BLaER1 treated with 17β-estradiol and CSF1 and Interleukin-3, amounts not matched to agents 10 nM and 100 nM (cell line): ENCODE measurements at regions not wholly inside any gene's neighbourhood (a gene's known extent, or its start where the extent isn't known, plus 50 kb on each side); places are given as distances from the start of the nearest gene placed in this dataset.
"Not testable (repeated sequence)": the region's sequence is repeated elsewhere in the genome, so short reads cannot be mapped to it uniquely, and the experiment has no call there.

ENCODE experiments used
- H3K27ac ChIP-seq, 11 experiments: shearing (Covaris generic); formaldehyde crosslinking; 2 replicates each; pipeline ENCODE4 v1.8.1; 2022
- H3K27me3 ChIP-seq, 11 experiments: shearing (Covaris generic); formaldehyde crosslinking; 2 replicates each; pipeline ENCODE4 v1.8.1; 2022
- H3K36me3 ChIP-seq, 11 experiments: shearing (Covaris generic); formaldehyde crosslinking; 2 replicates each; pipeline ENCODE4 v1.8.1; 2022
- H3K4me1 ChIP-seq, 10 experiments: shearing (Covaris generic); formaldehyde crosslinking; 2 replicates each; pipeline ENCODE4 v1.8.1; 2022
- H3K4me2 ChIP-seq, 11 experiments: shearing (Covaris generic); formaldehyde crosslinking; 2 replicates each; pipeline ENCODE4 v1.8.1; 2022
- H3K4me3 ChIP-seq, 10 experiments: shearing (Covaris generic); formaldehyde crosslinking; 2 replicates each; pipeline ENCODE4 v1.8.1; 2022
- H3K9ac ChIP-seq, 11 experiments: shearing (Covaris generic); formaldehyde crosslinking; 2 replicates each; pipeline ENCODE4 v1.8.1; 2022
- H3K9me3 ChIP-seq, 11 experiments: shearing (Covaris generic); formaldehyde crosslinking; replicated peaks in 1 of 11; 2 replicates each; pipeline ENCODE4 v1.8.1; 2022
- H4K20me1 ChIP-seq, 11 experiments: shearing (Covaris generic); formaldehyde crosslinking; 2 replicates each; pipeline ENCODE4 v1.8.1; 2022
- Cebpa-rat ChIP-seq, 11 experiments: shearing (Covaris generic); IDR thresholded peaks; 2 replicates each; pipeline ENCODE4 v1.8.1; 2022

DNA sequence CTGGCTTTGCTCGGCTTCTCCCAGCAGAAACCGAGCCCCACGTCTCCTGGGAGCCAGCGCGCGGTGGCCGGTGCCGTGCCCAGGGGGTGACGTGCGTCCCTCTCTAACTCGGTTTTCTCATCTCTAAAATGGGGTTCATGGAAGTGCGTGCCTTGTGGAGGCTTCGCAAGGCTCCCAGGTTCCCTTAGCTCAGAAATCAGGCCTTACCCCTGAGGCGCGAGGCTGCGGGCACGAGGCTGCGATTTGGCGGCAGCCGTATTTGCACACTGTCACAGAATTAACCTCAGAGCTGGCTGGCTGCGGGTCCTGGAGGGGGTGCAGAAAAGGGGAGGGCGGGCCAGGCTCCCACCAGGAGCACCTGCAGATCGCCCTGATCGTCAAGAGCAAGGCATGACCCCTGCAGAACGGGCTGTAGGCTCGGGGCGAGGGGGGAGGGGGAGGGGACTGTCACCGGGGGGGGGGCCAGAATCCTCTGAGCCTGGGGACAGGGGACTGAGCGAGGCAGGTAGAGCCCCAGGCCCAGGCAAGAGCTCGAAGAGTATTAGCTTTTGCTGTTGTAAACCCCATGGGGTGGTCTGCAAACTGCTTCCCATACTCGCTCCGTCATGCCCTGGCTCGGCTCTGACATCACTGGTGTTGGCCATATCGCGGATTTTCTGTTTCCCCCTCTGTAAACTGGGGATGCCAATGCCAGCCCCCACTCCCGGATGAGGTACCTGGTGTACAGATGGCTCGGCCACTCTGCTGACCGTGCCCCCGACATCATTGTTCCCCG lies 62.2 kb downstream of the CCNE1 start:
- Histone ChIP-seq H3K9me3 (0 out of 22 replicates have a peak, but pooled peaks cover 0 to 2% (median 0%) of the 10 kb centered on the region in 11 experiments), H3K9ac (peak overlapping the region; percentile 58 to 81 (median 75); a peak in 20 of 22 replicates), H3K27me3 (peaks cover 21 to 26% (median 23%) of the 10 kb centered on the region in 11 experiments; a peak in 21 of 22 replicates), H3K4me2 (peak overlapping the region; percentile 93 to 99 (median 96)), H3K4me1 (peaks cover 4 to 31% (median 22%) of the 10 kb centered on the region in 10 experiments; a peak in 18 of 20 replicates), H3K4me3 (peak overlapping the region; percentile 59 to 75 (median 64)), H3K27ac (0 out of 22 replicates have a peak overlapping the region, but pooled peaks of 1 of the 11 experiments have one; percentile 60), H4K20me1 (no peaks in the 10 kb centered on the region), H3K36me3 (no peaks in the 10 kb centered on the region)
- TF ChIP-seq Cebpa-rat (IDR thresholded peaks at IDR 0.05) = no peak

DNA sequence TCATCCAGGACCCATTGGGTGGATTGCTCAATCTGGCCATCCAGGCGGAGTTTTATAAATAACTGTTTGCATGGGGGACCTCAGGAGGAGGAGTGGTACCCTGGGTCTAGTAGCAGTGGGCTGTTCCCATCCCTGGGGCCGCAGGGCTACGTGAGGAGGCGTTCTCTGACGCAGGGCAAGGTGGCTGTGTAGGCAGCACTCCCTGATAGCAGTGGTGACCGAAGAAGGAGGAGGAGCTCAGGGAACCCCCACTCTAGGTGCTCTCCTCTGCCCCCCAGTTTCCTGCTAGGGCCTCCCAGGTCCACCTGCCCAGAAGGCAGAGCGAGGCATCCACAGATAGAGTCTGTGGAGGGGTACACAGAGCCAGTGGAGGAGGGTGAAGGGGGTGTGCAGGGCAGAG lies 64.1 kb downstream of the CCNE1 start:
- H3K9me3 ChIP-seq = no peaks in the 10 kb centered on the region
- peak overlapping the region in 5 of 11 experiments; percentile 3 to 54 (median 42); a peak in 7 of 22 replicates for H3K27ac ChIP-seq
- no peak for TF ChIP-seq Cebpa-rat (IDR thresholded peaks at IDR 0.05)
- peak overlapping the region in 2 of 10 experiments; percentile 31 to 35; a peak in 2 of 20 replicates for H3K4me3 ChIP-seq
- H3K36me3 ChIP-seq = no peaks in the 10 kb centered on the region
- no peaks in the 10 kb centered on the region for H4K20me1 ChIP-seq
- peaks cover 21 to 25% (median 23%) of the 10 kb centered on the region in 11 experiments; a peak in 21 of 22 replicates for H3K27me3 ChIP-seq
- H3K4me2 ChIP-seq = peak overlapping the region; percentile 34 to 82 (median 75)
- H3K4me1 ChIP-seq = peaks cover 11 to 47% (median 37%) of the 10 kb centered on the region in 10 experiments; a peak in 19 of 20 replicates
- H3K9ac ChIP-seq = peak overlapping the region in 5 of 11 experiments; percentile 10 to 48 (median 34); a peak in 3 of 22 replicates

DNA sequence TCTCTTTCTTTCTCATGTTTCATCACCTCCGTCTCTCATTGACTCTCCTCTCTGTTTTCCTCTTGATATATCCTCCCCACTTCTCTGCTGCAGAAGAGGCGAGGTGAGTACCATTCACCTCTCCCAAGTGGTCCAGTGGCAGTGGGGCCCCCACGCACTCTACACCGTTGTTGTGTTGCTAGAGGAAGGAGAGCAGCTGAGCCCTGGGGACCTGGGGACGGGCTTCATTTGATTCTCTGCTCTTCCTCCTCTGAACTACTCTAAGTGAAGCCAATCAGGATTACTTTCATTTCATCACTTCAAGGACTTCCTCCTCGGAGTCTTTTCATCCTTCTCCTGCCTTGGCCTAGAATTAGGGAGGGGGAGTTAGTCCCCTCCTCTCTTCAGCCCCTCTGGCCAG lies 64.6 kb downstream of the CCNE1 start:
- Histone ChIP-seq H3K4me2 (peak overlapping the region; percentile 34 to 82 (median 75)), H3K9me3 (no peaks in the 10 kb centered on the region), H3K4me3 (peak overlapping the region in 2 of 10 experiments; percentile 31 to 35; a peak in 2 of 20 replicates), H3K4me1 (peaks cover 12 to 52% (median 41%) of the 10 kb centered on the region in 10 experiments; a peak in 19 of 20 replicates), H3K27me3 (peaks cover 18 to 20% (median 19%) of the 10 kb centered on the region in 11 experiments; a peak in 21 of 22 replicates), H3K9ac (peak overlapping the region in 5 of 11 experiments; percentile 10 to 48 (median 34); a peak in 3 of 22 replicates), H3K27ac (peak overlapping the region in 5 of 11 experiments; percentile 3 to 54 (median 42); a peak in 8 of 22 replicates), H3K36me3 (no peaks in the 10 kb centered on the region), H4K20me1 (no peaks in the 10 kb centered on the region)
- no peak for TF ChIP-seq Cebpa-rat (IDR thresholded peaks at IDR 0.05)

DNA sequence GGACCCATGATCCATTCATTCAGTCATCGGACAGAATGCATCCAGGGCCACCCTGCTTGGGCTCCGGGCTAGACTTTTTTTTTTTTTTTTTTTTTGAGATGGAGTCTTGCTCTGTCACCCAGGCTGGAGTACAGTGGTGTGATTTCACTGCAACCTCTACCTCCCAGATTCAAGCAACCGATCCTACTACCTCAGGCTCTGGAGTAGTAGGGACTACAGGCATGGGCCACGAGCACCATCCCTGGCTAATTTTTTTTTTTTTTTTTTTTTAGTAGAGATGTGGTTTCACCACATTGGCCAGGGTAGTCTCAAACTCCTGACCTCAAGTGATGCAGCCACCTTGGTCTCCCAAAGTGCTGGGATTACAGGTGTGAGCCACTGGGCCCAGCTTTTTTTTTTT lies 65.1 kb downstream of the CCNE1 start:
- Histone ChIP-seq H3K9ac (0 out of 22 replicates have a peak overlapping the region, but pooled peaks of 2 of the 11 experiments have one; percentile 11 to 34), H3K27me3 (peaks cover 13 to 15% (median 14%) of the 10 kb centered on the region in 11 experiments; a peak in 21 of 22 replicates)

DNA sequence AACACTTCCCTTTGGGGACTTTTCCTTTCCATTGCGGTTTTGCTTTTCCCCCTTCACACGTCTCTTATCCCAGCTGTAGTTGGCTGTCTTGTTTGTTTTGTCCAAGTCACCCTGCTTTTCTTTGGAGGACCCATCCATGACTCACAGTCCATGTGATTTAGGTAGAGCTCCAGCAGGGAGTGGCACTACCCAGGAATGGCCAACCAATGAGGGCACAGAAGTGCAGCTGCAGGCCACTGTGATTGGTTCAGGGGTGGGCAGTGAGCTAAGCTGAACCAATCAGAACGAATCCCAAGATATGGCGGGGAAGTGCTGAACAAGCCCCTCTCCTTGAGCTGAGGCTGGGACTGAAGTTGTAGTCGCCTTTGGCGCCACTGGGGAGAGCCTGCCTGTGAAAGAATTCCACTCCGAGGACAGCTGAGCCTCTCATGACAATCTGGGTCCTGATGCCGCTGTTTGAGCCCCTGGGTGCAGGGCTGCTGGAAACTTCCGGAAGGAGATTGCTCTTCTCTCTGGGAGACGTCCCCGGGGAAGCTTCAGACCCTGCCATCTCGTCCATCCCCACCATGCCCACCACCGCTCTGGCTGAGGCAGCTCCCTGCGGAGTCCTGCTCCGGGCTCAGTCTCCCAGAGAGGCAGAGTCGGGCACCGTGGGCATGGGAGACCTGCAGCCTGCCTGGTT lies 62.9 kb upstream of the URI1 start:
- Histone ChIP-seq H3K4me1 (peaks cover 7 to 53% (median 40%) of the 10 kb centered on the region in 10 experiments; a peak in 19 of 20 replicates), H3K27me3 (no peaks in the 10 kb centered on the region), H3K4me2 (peak overlapping the region in 3 of 11 experiments; percentile 11 to 74 (median 69); a peak in 1 of 22 replicates), H3K36me3 (no peaks in the 10 kb centered on the region), H3K27ac (no peak overlapping the region), H3K4me3 (no peak overlapping the region), H3K9me3 (no peaks in the 10 kb centered on the region), H4K20me1 (no peaks in the 10 kb centered on the region), H3K9ac (no peak overlapping the region)
- TF ChIP-seq Cebpa-rat (IDR thresholded peaks at IDR 0.05) = no peak

More for the DNA sequence above, 65.1 kb downstream of the CCNE1 start:
- Histone ChIP-seq H3K4me1 (peaks cover 12 to 57% (median 46%) of the 10 kb centered on the region in 10 experiments; a peak in 19 of 20 replicates), H3K27ac (peak overlapping the region in 4 of 11 experiments; percentile 3 to 54 (median 44); a peak in 5 of 22 replicates), H3K4me2 (peak overlapping the region in 10 of 11 experiments; percentile 49 to 82 (median 75); a peak in 19 of 22 replicates)
- not testable (repeated sequence) for H3K36me3 ChIP-seq, H3K4me3 ChIP-seq, H3K9me3 ChIP-seq, H4K20me1 ChIP-seq

DNA sequence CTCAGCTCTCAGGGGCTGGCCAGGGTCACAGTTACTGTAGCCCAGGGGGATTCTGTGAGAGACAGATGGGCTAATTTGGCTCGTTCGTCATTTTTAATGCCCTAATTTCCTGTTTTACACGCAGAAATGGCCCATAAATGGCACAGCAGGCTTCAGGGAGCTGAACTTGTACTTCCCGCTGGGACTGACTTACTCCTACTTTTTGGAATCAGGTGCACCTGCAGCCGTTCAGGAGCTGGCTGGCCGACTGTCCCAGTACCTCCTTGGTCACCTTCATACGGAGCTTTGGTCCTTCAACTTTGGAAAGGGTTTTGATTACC lies 62.4 kb upstream of the URI1 start:
- TF ChIP-seq Cebpa-rat (IDR thresholded peaks at IDR 0.05) = no peak

DNA sequence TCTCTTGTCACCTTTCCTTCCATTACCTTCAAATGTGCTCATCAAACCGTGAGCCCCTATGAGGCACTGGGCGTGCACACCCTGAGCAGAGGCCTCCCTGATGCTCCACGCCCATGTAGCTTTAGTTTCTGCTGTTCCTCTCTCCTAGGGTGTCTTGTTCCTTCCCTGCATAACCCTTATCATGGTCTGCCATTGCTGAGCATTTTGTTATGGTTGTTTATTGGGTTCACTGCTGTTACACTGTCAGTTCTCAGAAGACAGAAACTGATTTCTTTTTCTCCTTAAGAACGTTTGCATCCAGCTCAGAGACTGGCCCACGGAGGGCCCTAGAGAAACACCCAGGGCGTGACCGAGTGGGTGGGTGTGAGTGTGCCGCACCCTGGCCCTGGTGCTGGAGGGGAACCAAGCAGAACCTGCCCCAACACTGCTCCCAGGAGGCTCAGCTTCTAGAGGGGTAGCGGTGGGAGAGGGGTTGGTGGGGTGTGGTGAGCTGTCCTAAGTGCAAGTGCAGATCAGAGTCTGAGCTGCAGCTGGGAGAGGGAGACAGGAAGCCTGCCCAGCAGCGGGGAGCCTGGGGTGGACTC lies 61.4 kb upstream of the URI1 start:
- Histone ChIP-seq H3K27ac (no peak overlapping the region), H3K9me3 (no peaks in the 10 kb centered on the region), H3K4me1 (peaks cover 7 to 52% (median 40%) of the 10 kb centered on the region in 10 experiments; a peak in 19 of 20 replicates)

More for the DNA sequence above, 62.4 kb upstream of the URI1 start:
- Histone ChIP-seq H3K27me3 (no peaks in the 10 kb centered on the region), H3K4me1 (peaks cover 7 to 50% (median 40%) of the 10 kb centered on the region in 10 experiments; a peak in 19 of 20 replicates), H3K36me3 (no peaks in the 10 kb centered on the region), H3K4me2 (peak overlapping the region in 3 of 11 experiments; percentile 11 to 74 (median 69); a peak in 1 of 22 replicates), H3K4me3 (no peak overlapping the region), H3K27ac (no peak overlapping the region), H4K20me1 (no peaks in the 10 kb centered on the region), H3K9me3 (no peaks in the 10 kb centered on the region), H3K9ac (no peak overlapping the region)

DNA sequence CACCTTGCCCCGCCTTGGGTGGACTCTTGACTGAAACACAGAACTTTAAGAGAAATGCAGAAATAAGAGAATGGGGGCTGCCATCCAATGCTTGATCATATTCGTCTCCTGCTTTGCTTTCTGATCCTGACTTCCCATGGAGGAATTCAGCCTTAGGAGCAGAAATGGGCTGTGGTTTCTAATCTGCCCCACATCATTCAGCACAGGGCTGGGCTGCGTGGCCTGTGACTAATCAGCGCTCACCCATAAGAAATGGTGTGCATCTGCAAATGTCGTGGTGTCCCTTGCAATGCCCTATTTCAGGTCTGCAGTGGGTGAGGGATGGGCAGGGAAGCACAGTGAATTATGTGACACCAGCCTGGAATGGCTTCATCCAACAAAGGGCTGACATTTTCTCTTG lies 60.7 kb upstream of the URI1 start:
- Histone ChIP-seq H3K4me2 (peak overlapping the region in 10 of 11 experiments; percentile 16 to 74 (median 52); a peak in 17 of 22 replicates), H3K4me3 (no peak overlapping the region), H3K36me3 (no peaks in the 10 kb centered on the region), H3K9me3 (no peaks in the 10 kb centered on the region), H3K27ac (no peak overlapping the region), H3K27me3 (no peaks in the 10 kb centered on the region), H4K20me1 (no peaks in the 10 kb centered on the region), H3K4me1 (peaks cover 8 to 52% (median 40%) of the 10 kb centered on the region in 10 experiments; a peak in 19 of 20 replicates), H3K9ac (no peak overlapping the region)
- TF ChIP-seq Cebpa-rat (IDR thresholded peaks at IDR 0.05) = no peak

More for the DNA sequence above, 61.4 kb upstream of the URI1 start:
- no peak for TF ChIP-seq Cebpa-rat (IDR thresholded peaks at IDR 0.05)
- peak overlapping the region in 1 of 11 experiments; percentile 7; a peak in 1 of 22 replicates for H3K9ac ChIP-seq
- H3K36me3 ChIP-seq = no peaks in the 10 kb centered on the region
- no peaks in the 10 kb centered on the region for H3K27me3 ChIP-seq
- no peak overlapping the region for H3K4me3 ChIP-seq
- H3K4me2 ChIP-seq = peak overlapping the region; percentile 16 to 74 (median 53); a peak in 21 of 22 replicates
- no peaks in the 10 kb centered on the region for H4K20me1 ChIP-seq
